Epithelial cell of proximal tubule (primary cell): ENCODE measurements at regions not wholly inside any gene's neighbourhood (a gene's known extent, or its start where the extent isn't known, plus 50 kb on each side); places are given as distances from the start of the nearest gene placed in this dataset.

Source experiments
- DNase-seq: peaks from one replicate; pipeline ENCODE4 v3.0.0-alpha.2; 2011; ENCODE audit warnings: low read depth
- H3K4me3 ChIP-seq: 2 replicates; pipeline ENCODE4 v1.5.1; 2011; ENCODE audit warnings: low read depth, mild to moderate bottlenecking, low read length
- TF ChIP-seq, protein P1 (sequence below): conservative IDR thresholded peaks from 2 replicates; pipeline ENCODE4 v1.5.1; 2012; ENCODE audit warnings: low read depth, mild to moderate bottlenecking, low read length

DNA sequence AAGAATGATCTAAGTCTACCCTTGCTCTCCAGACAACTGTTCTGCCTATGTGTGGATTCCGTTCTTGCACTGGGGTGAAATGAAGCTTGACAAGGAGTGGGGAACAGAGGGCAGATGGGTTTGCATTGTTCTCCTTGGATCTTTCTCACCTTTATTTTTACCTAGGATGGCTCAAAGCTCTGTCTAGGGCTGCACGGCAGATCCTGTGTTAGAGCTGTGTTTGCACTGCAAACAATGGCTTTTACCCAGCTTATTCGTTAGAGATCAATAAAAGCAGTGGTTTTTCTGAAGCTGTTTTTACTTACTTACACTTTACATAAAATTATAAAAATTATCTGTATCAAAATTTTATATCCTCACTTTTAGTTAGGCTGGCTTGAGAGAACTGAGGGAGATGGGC lies 105.1 kb downstream of the LRIG3 start:
- TF ChIP-seq, protein P1, sequence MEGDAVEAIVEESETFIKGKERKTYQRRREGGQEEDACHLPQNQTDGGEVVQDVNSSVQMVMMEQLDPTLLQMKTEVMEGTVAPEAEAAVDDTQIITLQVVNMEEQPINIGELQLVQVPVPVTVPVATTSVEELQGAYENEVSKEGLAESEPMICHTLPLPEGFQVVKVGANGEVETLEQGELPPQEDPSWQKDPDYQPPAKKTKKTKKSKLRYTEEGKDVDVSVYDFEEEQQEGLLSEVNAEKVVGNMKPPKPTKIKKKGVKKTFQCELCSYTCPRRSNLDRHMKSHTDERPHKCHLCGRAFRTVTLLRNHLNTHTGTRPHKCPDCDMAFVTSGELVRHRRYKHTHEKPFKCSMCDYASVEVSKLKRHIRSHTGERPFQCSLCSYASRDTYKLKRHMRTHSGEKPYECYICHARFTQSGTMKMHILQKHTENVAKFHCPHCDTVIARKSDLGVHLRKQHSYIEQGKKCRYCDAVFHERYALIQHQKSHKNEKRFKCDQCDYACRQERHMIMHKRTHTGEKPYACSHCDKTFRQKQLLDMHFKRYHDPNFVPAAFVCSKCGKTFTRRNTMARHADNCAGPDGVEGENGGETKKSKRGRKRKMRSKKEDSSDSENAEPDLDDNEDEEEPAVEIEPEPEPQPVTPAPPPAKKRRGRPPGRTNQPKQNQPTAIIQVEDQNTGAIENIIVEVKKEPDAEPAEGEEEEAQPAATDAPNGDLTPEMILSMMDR = no peak
- H3K4me3 ChIP-seq = no peak overlapping the region
- no peak for DNase-seq

DNA sequence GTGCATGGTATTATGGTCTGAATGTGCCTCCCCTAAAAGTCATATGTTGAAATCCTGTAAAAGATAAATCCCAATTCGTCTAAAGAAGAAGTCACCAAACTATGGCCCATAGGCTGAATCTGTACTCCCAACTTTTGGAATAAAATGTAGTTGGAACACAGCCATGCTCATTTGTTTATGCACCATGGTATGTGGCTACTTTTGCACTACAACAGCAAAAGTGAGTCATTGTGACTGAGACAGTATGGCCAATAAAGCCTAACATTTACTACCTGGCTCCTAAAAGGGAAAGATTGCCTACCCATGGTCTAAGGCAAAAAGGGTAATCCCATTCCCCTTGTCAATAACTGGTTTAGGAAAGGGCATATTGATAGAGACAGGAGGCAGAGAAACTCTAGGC lies 101.8 kb downstream of the LRIG3 start:
- TF ChIP-seq, protein P1 = no peak
- no peak overlapping the region for H3K4me3 ChIP-seq
- DNase-seq = no peak

DNA sequence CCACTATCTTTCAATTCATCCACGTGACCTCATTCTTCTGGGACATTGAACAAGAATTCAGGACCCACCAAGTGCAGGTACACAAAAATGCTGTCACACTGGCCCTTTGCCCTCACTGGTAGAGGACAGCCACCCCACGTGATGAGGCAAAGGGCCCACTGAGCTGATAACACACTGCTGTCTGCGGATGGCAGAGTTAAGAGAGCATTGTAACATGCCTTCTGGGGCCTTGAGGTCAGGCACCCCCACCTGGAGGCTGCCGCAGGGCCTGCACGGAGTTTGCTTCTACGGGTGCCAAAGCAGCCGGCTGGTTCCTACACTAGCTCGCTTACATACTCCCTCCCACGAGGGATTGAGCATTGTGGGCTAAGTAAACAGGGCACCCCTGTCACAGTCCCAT lies 101.0 kb downstream of the LRIG3 start:
- TF ChIP-seq, protein P1 = no peak
- H3K4me3 ChIP-seq = no peak overlapping the region
- no peak for DNase-seq

DNA sequence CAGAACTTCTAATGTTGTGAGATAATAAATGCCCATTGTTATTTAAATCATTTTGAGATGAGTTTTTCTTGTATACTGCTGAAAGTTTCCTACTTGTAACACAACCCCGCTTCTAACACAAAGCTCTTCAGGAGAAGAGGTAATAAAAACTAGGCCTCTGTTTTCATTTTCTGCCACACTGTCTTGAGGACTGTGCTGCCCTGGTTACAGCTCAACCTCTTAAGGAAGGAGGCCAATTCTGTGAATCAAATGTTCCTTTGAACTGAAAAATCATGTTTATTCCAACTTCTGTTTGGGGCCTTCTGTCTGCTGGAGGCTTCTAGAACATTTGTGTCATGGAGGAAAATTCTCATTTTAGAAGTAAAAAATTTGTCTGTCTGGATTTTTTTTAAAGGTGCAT lies 100.3 kb downstream of the LRIG3 start:
- no peak for DNase-seq

More for the DNA sequence above, 100.3 kb downstream of the LRIG3 start:
- no peak overlapping the region for H3K4me3 ChIP-seq
- TF ChIP-seq, protein P1 = no peak
